Neural progenitor cell (in vitro differentiated cells): ENCODE measurements at regions not wholly inside any gene's neighbourhood (a gene's known extent, or its start where the extent isn't known, plus 50 kb on each side); places are given as distances from the start of the nearest gene placed in this dataset.
A peak's percentile ranks its signal among the peaks of the same experiment; 100 is the strongest.

Experiments used
- DNase-seq: peaks from one replicate; pipeline ENCODE4 v3.0.0-alpha.2; 2016; ENCODE audit warnings: low spot score
- H2AFZ ChIP-seq: fragments of 200-600 bp; sonication (generic); replicated peaks from 2 replicates; pipeline ENCODE4 v1.6.1; 2016; ENCODE audit warnings: antibody characterized with exemption
- H3F3A ChIP-seq: fragments of 200-600 bp; sonication (generic); 2 replicates; pipeline ENCODE4 v1.6.1; 2016; ENCODE audit warnings: antibody characterized with exemption, low read depth
- H3K27ac ChIP-seq: fragments of 200-600 bp; sonication (generic); 2 replicates; pipeline ENCODE4 v1.5.1; 2016; ENCODE audit warnings: mild to moderate bottlenecking
- H3K27me3 ChIP-seq: fragments of 200-600 bp; sonication (generic); 2 replicates; pipeline ENCODE4 v1.6.1; 2016; ENCODE audit warnings: mild to moderate bottlenecking, moderate library complexity
- H3K36me3 ChIP-seq: fragments of 200-600 bp; sonication (generic); 2 replicates; pipeline ENCODE4 v1.5.1; 2016
- H3K4me1 ChIP-seq: fragments of 200-600 bp; sonication (generic); 2 replicates; pipeline ENCODE4 v1.6.1; 2016; ENCODE audit warnings: mixed run types
- H3K4me2 ChIP-seq: fragments of 200-600 bp; sonication (generic); 2 replicates; pipeline ENCODE4 v1.6.1; 2016
- H3K4me3 ChIP-seq: fragments of 200-600 bp; sonication (generic); 2 replicates; pipeline ENCODE4 v1.5.1; 2016
- H3K79me2 ChIP-seq: fragments of 200-600 bp; sonication (generic); 2 replicates; pipeline ENCODE4 v1.6.1; 2016; ENCODE audit warnings: low read depth
- H3K9ac ChIP-seq: fragments of 200-600 bp; sonication (generic); 2 replicates; pipeline ENCODE4 v1.6.1; 2016
- H3K9me3 ChIP-seq: fragments of 200-600 bp; sonication (generic); 2 replicates; pipeline ENCODE4 v1.5.1; 2016; ENCODE audit warnings: low read depth
- H4K20me1 ChIP-seq: fragments of 200-600 bp; sonication (generic); 2 replicates; pipeline ENCODE4 v1.6.1; 2016; ENCODE audit warnings: low read depth
- H3K27ac Mint-ChIP-seq: 3 replicates; pipeline ENCODE4 v1.8.0; 2021; ENCODE audit warnings: mixed read lengths
- H3K27me3 Mint-ChIP-seq: 2 replicates; pipeline ENCODE4 v1.8.0; 2022; ENCODE audit warnings: low read depth, mild to moderate bottlenecking, inconsistent platforms, moderate library complexity, mixed read lengths; ENCODE audit not compliant: insufficient read depth
- H3K36me3 Mint-ChIP-seq: 3 replicates; pipeline ENCODE4 v1.8.0; 2021; ENCODE audit warnings: mixed read lengths
- H3K4me1 Mint-ChIP-seq: 3 replicates; pipeline ENCODE4 v1.8.0; 2021; ENCODE audit warnings: mixed read lengths
- H3K4me3 Mint-ChIP-seq: 3 replicates; pipeline ENCODE4 v1.8.0; 2021; ENCODE audit warnings: mild to moderate bottlenecking, moderate library complexity, mixed read lengths
- H3K9me3 Mint-ChIP-seq: 3 replicates; pipeline ENCODE4 v1.8.0; 2020; ENCODE audit warnings: mixed read lengths
- EZH2 ChIP-seq: fragments of 200-600 bp; sonication (generic); IDR thresholded peaks from 2 replicates; pipeline ENCODE4 v1.6.1; 2017; ENCODE audit warnings: antibody characterized with exemption, mild to moderate bottlenecking, moderate library complexity
- EZH2phosphoT487 ChIP-seq: fragments of 200-600 bp; sonication (generic); IDR thresholded peaks from 2 replicates; pipeline ENCODE4 v1.6.1; 2017; ENCODE audit warnings: antibody characterized with exemption
- TF ChIP-seq, protein P1 (sequence below): fragments of 200-600 bp; sonication (generic); IDR thresholded peaks from 2 replicates; pipeline ENCODE4 v1.5.1; 2017; ENCODE audit warnings: antibody characterized with exemption, mild to moderate bottlenecking

DNA sequence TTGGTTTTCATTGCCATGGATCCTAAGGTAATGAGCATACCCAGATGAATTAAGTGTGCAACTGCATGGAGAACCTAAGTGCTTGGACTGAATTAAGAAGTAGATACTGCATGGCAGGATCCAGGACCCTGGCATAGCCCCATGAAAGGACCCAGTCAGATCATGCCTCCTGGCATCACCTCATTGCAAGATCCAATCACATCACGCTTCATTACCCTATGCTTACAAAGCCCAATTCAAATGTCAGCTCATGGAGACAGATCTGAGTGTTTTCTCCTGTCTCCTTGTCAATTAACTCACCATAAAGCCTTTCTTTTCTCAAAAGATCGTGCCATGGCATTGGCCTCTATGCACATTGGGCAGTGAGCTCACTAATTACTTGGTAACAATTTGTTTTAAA, 519.8 kb upstream of the ZNF804A start:
- no peaks in the 10 kb centered on the region for H3K9me3 Mint-ChIP-seq
- no peaks in the 10 kb centered on the region for H4K20me1 ChIP-seq
- no peaks in the 10 kb centered on the region for H3K27me3 Mint-ChIP-seq
- H2AFZ ChIP-seq: no peak overlapping the region
- no peaks in the 10 kb centered on the region for H3K9me3 ChIP-seq
- no peak overlapping the region for H3K27ac Mint-ChIP-seq
- no peaks in the 10 kb centered on the region for H3F3A ChIP-seq
- peaks cover 3% of the 10 kb centered on the region for H3K4me1 Mint-ChIP-seq
- no peak overlapping the region for H3K27ac ChIP-seq
- H3K4me3 ChIP-seq: no peak overlapping the region
- H3K27me3 ChIP-seq: no peaks in the 10 kb centered on the region
- H3K9ac ChIP-seq: no peak overlapping the region
- no peaks in the 10 kb centered on the region for H3K36me3 Mint-ChIP-seq
- no peaks in the 10 kb centered on the region for H3K79me2 ChIP-seq
- peak; percentile 41 for DNase-seq
- no peaks in the 10 kb centered on the region for H3K36me3 ChIP-seq
- no peaks in the 10 kb centered on the region for H3K4me1 ChIP-seq
- no peak for TF ChIP-seq EZH2phosphoT487
- no peak for TF ChIP-seq EZH2
- TF ChIP-seq, protein P1, sequence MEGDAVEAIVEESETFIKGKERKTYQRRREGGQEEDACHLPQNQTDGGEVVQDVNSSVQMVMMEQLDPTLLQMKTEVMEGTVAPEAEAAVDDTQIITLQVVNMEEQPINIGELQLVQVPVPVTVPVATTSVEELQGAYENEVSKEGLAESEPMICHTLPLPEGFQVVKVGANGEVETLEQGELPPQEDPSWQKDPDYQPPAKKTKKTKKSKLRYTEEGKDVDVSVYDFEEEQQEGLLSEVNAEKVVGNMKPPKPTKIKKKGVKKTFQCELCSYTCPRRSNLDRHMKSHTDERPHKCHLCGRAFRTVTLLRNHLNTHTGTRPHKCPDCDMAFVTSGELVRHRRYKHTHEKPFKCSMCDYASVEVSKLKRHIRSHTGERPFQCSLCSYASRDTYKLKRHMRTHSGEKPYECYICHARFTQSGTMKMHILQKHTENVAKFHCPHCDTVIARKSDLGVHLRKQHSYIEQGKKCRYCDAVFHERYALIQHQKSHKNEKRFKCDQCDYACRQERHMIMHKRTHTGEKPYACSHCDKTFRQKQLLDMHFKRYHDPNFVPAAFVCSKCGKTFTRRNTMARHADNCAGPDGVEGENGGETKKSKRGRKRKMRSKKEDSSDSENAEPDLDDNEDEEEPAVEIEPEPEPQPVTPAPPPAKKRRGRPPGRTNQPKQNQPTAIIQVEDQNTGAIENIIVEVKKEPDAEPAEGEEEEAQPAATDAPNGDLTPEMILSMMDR: no peak
- no peak overlapping the region for H3K4me2 ChIP-seq
- no peak overlapping the region for H3K4me3 Mint-ChIP-seq

DNA sequence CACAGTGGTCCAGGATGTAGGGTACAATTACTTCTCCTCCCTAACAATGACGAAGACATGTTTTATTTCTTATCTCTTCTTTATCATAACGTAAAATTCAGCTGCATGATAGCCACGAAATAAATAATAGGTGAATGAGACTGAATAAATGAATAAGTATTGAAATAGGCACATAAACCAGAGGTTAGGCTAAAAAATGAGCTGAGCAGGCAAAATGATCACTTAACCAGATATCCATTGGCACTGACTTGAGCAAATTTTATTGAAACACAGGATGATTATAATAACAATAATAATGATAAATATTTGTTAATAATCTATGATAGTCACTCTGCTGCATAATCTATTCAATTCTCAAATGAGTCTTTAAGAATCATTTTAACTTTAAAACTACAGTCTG, 506.9 kb upstream of the ZNF804A start:
- H3K4me3 ChIP-seq: no peak overlapping the region
- no peaks in the 10 kb centered on the region for H3K27me3 ChIP-seq
- no peaks in the 10 kb centered on the region for H3K9me3 ChIP-seq
- no peaks in the 10 kb centered on the region for H3K4me1 ChIP-seq
- Mint-ChIP-seq H3K4me3 (no peak overlapping the region), H3K27ac (no peak overlapping the region), H3K27me3 (peaks cover 2% of the 10 kb centered on the region), H3K36me3 (no peaks in the 10 kb centered on the region), H3K4me1 (no peaks in the 10 kb centered on the region), H3K9me3 (peaks cover 4% of the 10 kb centered on the region)
- no peaks in the 10 kb centered on the region for H3K79me2 ChIP-seq
- no peaks in the 10 kb centered on the region for H3F3A ChIP-seq
- H3K36me3 ChIP-seq: no peaks in the 10 kb centered on the region
- no peaks in the 10 kb centered on the region for H4K20me1 ChIP-seq
- H3K4me2 ChIP-seq: no peak overlapping the region
- no peak overlapping the region for H3K9ac ChIP-seq
- H2AFZ ChIP-seq: no peak overlapping the region
- DNase-seq: no peak
- TF ChIP-seq EZH2: no peak
- H3K27ac ChIP-seq: no peak overlapping the region

DNA sequence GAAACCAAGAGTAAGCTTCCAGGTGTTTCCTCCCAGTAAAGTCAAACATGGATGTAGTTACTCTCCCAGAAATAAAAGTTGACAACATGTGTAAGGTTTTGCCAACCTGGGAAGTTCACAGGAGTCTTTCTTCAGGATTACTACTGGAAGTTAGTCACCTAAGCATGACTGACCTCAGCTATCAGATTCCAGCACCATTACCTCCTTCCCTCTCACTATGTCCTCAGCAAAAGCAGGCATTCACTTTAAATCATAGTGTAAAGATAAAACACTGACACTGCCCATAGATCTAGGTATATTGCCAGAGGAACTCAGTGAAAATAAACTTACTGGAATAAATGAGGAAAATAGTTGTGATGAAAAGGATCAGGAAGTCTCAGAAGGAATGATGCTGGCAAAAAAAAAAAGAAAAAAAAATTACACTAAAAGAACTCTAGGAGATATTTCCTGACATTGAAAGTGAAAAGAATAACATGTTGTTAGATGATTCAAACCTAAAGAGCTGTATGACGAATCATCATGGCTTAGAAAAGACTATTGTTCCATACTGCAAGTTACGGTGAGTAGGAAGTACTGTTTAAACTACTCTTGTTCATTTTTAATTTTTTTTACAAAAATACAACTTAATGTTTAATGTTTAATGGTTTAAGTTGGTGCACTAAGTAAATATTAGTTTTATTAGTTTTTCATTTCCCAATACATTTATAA, 484.5 kb upstream of the ZNF804A start:
- Mint-ChIP-seq H3K4me1 (no peaks in the 10 kb centered on the region), H3K9me3 (no peaks in the 10 kb centered on the region), H3K4me3 (no peak overlapping the region), H3K36me3 (no peaks in the 10 kb centered on the region), H3K27me3 (peaks cover 3% of the 10 kb centered on the region), H3K27ac (no peak overlapping the region)
- Histone ChIP-seq H3K36me3 (no peaks in the 10 kb centered on the region), H3K9ac (no peak overlapping the region), H3K27ac (no peak overlapping the region), H2AFZ (no peak overlapping the region), H3K27me3 (no peaks in the 10 kb centered on the region), H3K4me2 (no peak overlapping the region), H3K4me3 (no peak overlapping the region), H3K79me2 (no peaks in the 10 kb centered on the region), H3K4me1 (no peaks in the 10 kb centered on the region), H4K20me1 (no peaks in the 10 kb centered on the region), H3F3A (no peaks in the 10 kb centered on the region), H3K9me3 (no peaks in the 10 kb centered on the region)
- no peak for DNase-seq
- no peak for TF ChIP-seq EZH2

DNA sequence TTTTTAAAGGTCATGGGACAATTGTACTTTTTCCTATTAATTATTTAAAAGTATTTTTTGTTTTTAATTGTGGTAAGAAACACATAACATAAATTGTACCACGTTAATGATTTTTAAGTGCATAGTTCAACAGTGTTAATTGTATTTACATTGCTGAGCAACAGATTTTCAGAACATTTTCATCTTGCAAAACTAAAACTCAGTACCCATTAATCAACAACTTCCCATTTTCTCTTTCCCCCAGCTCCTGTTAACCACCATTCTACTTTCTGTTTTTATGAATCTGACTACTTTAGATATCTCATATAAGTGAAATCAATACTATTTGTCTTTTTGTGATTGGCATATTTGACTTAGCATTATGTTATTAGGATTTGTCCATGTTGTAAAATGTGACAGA, 483.9 kb upstream of the ZNF804A start:
- Mint-ChIP-seq H3K36me3 (no peaks in the 10 kb centered on the region), H3K4me1 (no peaks in the 10 kb centered on the region), H3K27ac (no peak overlapping the region), H3K4me3 (no peak overlapping the region), H3K27me3 (peaks cover 3% of the 10 kb centered on the region), H3K9me3 (no peaks in the 10 kb centered on the region)
- Histone ChIP-seq H3K9ac (no peak overlapping the region), H3K79me2 (no peaks in the 10 kb centered on the region), H3F3A (no peaks in the 10 kb centered on the region), H3K4me3 (no peak overlapping the region), H3K4me1 (no peaks in the 10 kb centered on the region), H2AFZ (no peak overlapping the region), H3K9me3 (no peaks in the 10 kb centered on the region), H4K20me1 (no peaks in the 10 kb centered on the region), H3K27ac (no peak overlapping the region), H3K4me2 (no peak overlapping the region), H3K36me3 (no peaks in the 10 kb centered on the region), H3K27me3 (no peaks in the 10 kb centered on the region)
- DNase-seq: no peak
- TF ChIP-seq, protein P1: no peak
- TF ChIP-seq EZH2: no peak
- TF ChIP-seq EZH2phosphoT487: no peak
